ENCODE measurements at regions not wholly inside any gene's neighbourhood (a gene's known extent, or its start where the extent isn't known, plus 50 kb on each side); places are given as distances from the start of the nearest gene placed in this dataset.

- H2BK15ac ChIP-seq (ENCODE audit: low read depth, low read length), result no peak overlapping the region
- Mint-ChIP-seq H3K4me3 (no peak overlapping the region), H3K4me1 (no peaks in the 10 kb centered on the region), H3K9me3 (no peaks in the 10 kb centered on the region; a peak in 1 of 5 replicates), H3K27ac (no peak overlapping the region), H3K36me3 (ENCODE audit: insufficient read depth in 1 of 3, low read depth in 3 of 3) (no peaks in the 10 kb centered on the region), H3K27me3 (ENCODE audit: low read depth) (peaks cover 2% of the 10 kb centered on the region)
- H2BK120ac ChIP-seq (ENCODE audit: low read depth, low read length, poor library complexity, severe bottlenecking), result no peak overlapping the region
- no peaks in the 10 kb centered on the region for H4K20me1 ChIP-seq (ENCODE audit: control insufficient read depth, insufficient read depth, insufficient read length)
- H4K5ac ChIP-seq (ENCODE audit: insufficient read length, low read depth, low read length), result no peak overlapping the region
- no peak overlapping the region for H3K27ac ChIP-seq (ENCODE audit: insufficient read length, low read depth, low read length)
- no peaks in the 10 kb centered on the region for H3K79me2 ChIP-seq (ENCODE audit: insufficient read depth, low read length)
- no peaks in the 10 kb centered on the region for H3K27me3 ChIP-seq (ENCODE audit: insufficient read depth, low read length)
- H3K23ac ChIP-seq (ENCODE audit: insufficient read length, low read depth, low read length), result no peak overlapping the region
- H3K4me2 ChIP-seq (ENCODE audit: insufficient read depth, insufficient read length, low read length), result no peak overlapping the region
- WGBS (ENCODE audit: extremely low coverage, insufficient read length, low lambda C conversion rate), result no CpG with 5 or more reads among the region's 4 CpGs
- H3K9ac ChIP-seq (ENCODE audit: extremely low read depth, insufficient read length, low read length), result no peak overlapping the region
- no peaks in the 10 kb centered on the region for H3K9me3 ChIP-seq (ENCODE audit: control insufficient read depth, low read depth, low read length)
- H3K18ac ChIP-seq (ENCODE audit: insufficient read length, low read depth, low read length), result no peak overlapping the region
- H2BK5ac ChIP-seq (ENCODE audit: insufficient read length, low read length), result no peak overlapping the region
- H2BK20ac ChIP-seq (ENCODE audit: low read depth, low read length, poor library complexity, severe bottlenecking), result no peak overlapping the region
- TF ChIP-seq CTCF (conservative IDR thresholded peaks at IDR 0.05), result no peak
- no peak overlapping the region for H2AK5ac ChIP-seq (ENCODE audit: insufficient read length, low read length)
- no peak overlapping the region for H4K8ac ChIP-seq (replicated peaks; ENCODE audit: insufficient read length, low read depth, low read length)
- H3T11ph ChIP-seq (ENCODE audit: low read length), result no peak overlapping the region
- H3K4me1 ChIP-seq (ENCODE audit: insufficient read depth, low read length), result no peaks in the 10 kb centered on the region
- H3K79me1 ChIP-seq (ENCODE audit: insufficient read depth, low read depth, low read length, poor library complexity, severe bottlenecking), result no peaks in the 10 kb centered on the region
- no peak for DNase-seq
- H3K4ac ChIP-seq (ENCODE audit: low read depth, low read length), result no peak overlapping the region
- H3K56ac ChIP-seq (ENCODE audit: insufficient read length, low read depth, low read length), result no peak overlapping the region
- no peak overlapping the region for H4K91ac ChIP-seq (ENCODE audit: insufficient read length, low read depth, low read length)
- H3K14ac ChIP-seq (ENCODE audit: insufficient read depth, low read length), result no peak overlapping the region
- H2BK12ac ChIP-seq (ENCODE audit: insufficient read length, low read depth, low read length), result no peak overlapping the region
- no peak overlapping the region for H2AFZ ChIP-seq (ENCODE audit: low read length)
- H3K23me2 ChIP-seq (ENCODE audit: insufficient read length, low read depth, low read length, poor library complexity, severe bottlenecking), result no peaks in the 10 kb centered on the region
Measured at GRCh38 chr5:7220156-7220555, 175.8 kb upstream of the ADCY2 start.

All from H9 (cell line).